ENCODE measurements at regions not wholly inside any gene's neighbourhood (a gene's known extent, or its start where the extent isn't known, plus 50 kb on each side); places are given as distances from the start of the nearest gene placed in this dataset.

- Histone ChIP-seq H3T11ph (ENCODE audit: low read length) (no peak overlapping the region), H2BK120ac (ENCODE audit: low read depth, low read length, poor library complexity, severe bottlenecking) (no peak overlapping the region), H3K9me3 (ENCODE audit: control insufficient read depth, low read depth, low read length) (no peaks in the 10 kb centered on the region), H3K23me2 (ENCODE audit: insufficient read length, low read depth, low read length, poor library complexity, severe bottlenecking) (no peaks in the 10 kb centered on the region), H3K27ac (ENCODE audit: insufficient read length, low read depth, low read length) (no peak overlapping the region), H4K5ac (ENCODE audit: insufficient read length, low read depth, low read length) (no peak overlapping the region), H3K4ac (ENCODE audit: low read depth, low read length) (no peak overlapping the region), H4K91ac (ENCODE audit: insufficient read length, low read depth, low read length) (no peak overlapping the region), H2AK5ac (ENCODE audit: insufficient read length, low read length) (no peak overlapping the region), H3K18ac (ENCODE audit: insufficient read length, low read depth, low read length) (no peak overlapping the region), H3K23ac (ENCODE audit: insufficient read length, low read depth, low read length) (no peak overlapping the region), H2BK5ac (ENCODE audit: insufficient read length, low read length) (no peak overlapping the region), H2AFZ (ENCODE audit: low read length) (no peak overlapping the region), H3K4me2 (ENCODE audit: insufficient read depth, insufficient read length, low read length) (no peak overlapping the region), H3K56ac (ENCODE audit: insufficient read length, low read depth, low read length) (no peak overlapping the region), H4K20me1 (ENCODE audit: control insufficient read depth, insufficient read depth, insufficient read length) (no peaks in the 10 kb centered on the region), H3K27me3 (ENCODE audit: insufficient read depth, low read length) (no peaks in the 10 kb centered on the region), H3K4me1 (ENCODE audit: insufficient read depth, low read length) (no peaks in the 10 kb centered on the region; the same call in 1 of the 2 replicates), H3K9ac (ENCODE audit: extremely low read depth, insufficient read length, low read length) (no peak overlapping the region), H2BK20ac (ENCODE audit: low read depth, low read length, poor library complexity, severe bottlenecking) (no peak overlapping the region), H4K8ac (replicated peaks; ENCODE audit: insufficient read length, low read depth, low read length) (no peak overlapping the region), H2BK15ac (ENCODE audit: low read depth, low read length) (no peak overlapping the region), H3K79me2 (ENCODE audit: insufficient read depth, low read length) (no peaks in the 10 kb centered on the region), H3K14ac (ENCODE audit: insufficient read depth, low read length) (no peak overlapping the region), H3K79me1 (ENCODE audit: insufficient read depth, low read depth, low read length, poor library complexity, severe bottlenecking) (no peaks in the 10 kb centered on the region), H2BK12ac (ENCODE audit: insufficient read length, low read depth, low read length) (no peak overlapping the region)
- WGBS (ENCODE audit: extremely low coverage, insufficient read length, low lambda C conversion rate), result no CpG with 5 or more reads among the region's 1 CpG
- H3K4me3 Mint-ChIP-seq, result no peak overlapping the region
- no peak for DNase-seq
- H3K27me3 Mint-ChIP-seq (ENCODE audit: low read depth), result no peaks in the 10 kb centered on the region
- no peak overlapping the region for H3K27ac Mint-ChIP-seq
- peaks cover 3 to 12% of the 10 kb centered on the region in 2 experiments; a peak in 3 of 4 replicates for H3K4me1 Mint-ChIP-seq
- H3K36me3 Mint-ChIP-seq (ENCODE audit: insufficient read depth in 1 of 3, low read depth in 3 of 3), result no peaks in the 10 kb centered on the region
- no peaks in the 10 kb centered on the region for H3K9me3 Mint-ChIP-seq
- no peak for TF ChIP-seq CTCF (conservative IDR thresholded peaks at IDR 0.05)
Observed at GRCh38 chr2:145855142-145855541, 1335.2 kb upstream of the ZEB2 start.
